ENCODE measurements at regions not wholly inside any gene's neighbourhood (a gene's known extent, or its start where the extent isn't known, plus 50 kb on each side); places are given as distances from the start of the nearest gene placed in this dataset.
"Not testable (repeated sequence)": the region's sequence is repeated elsewhere in the genome, so short reads cannot be mapped to it uniquely, and the experiment has no call there.

DNA sequence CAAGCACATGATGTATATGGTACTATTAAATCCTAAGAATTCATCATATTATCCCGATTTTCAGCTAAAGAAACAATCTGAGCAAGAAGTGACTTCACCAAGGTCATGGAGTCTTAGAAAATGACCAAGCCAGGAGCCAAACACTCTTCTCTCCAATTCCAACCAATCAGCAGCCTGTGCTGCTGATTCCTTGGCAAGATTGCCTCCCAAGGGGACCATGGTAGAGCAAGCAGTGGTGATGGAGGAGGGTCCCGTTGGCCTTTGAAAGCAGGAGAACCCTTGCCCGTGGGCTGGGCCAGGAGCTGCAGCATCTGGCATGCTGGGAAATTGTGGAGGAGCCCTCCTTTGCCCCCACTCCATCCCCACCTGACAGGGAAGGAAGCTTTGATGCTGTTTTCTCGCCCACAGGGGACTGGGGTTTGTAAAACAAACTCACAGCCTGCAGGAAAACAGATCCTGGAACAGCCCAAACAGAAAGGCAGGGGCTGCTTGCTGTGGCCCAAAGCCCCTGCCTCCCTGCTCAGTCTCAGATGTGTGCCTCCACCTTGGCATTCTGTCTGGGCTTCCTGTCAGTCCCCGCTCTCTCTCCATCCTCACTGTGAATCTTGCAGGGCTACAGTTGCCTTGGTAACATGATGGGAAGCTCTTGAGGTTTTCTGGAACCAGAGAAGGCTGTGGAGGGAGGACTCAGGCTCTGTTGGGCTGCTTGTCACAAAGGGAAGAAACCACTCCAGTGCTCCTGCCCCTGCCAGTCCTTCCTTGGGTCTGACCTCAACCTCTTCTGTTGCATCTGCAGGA is 70.8 kb upstream of the HSPA9 start:
- Histone ChIP-seq H3K9me3 (ENCODE audit: control insufficient read depth, low read depth, low read length) (no peaks in the 10 kb centered on the region), H3K4me1 (ENCODE audit: control insufficient read depth, low read depth, low read length) (peaks cover 24% of the 10 kb centered on the region), H3K4me3 (ENCODE audit: low read length) (no peak overlapping the region), H3K36me3 (ENCODE audit: control insufficient read depth, low read depth, low read length) (no peaks in the 10 kb centered on the region), H3K27ac (ENCODE audit: low read length) (no peak overlapping the region), H3K27me3 (ENCODE audit: control insufficient read depth, insufficient read depth, low read length) (no peaks in the 10 kb centered on the region), H3K9ac (ENCODE audit: low read length) (no peak overlapping the region)

DNA sequence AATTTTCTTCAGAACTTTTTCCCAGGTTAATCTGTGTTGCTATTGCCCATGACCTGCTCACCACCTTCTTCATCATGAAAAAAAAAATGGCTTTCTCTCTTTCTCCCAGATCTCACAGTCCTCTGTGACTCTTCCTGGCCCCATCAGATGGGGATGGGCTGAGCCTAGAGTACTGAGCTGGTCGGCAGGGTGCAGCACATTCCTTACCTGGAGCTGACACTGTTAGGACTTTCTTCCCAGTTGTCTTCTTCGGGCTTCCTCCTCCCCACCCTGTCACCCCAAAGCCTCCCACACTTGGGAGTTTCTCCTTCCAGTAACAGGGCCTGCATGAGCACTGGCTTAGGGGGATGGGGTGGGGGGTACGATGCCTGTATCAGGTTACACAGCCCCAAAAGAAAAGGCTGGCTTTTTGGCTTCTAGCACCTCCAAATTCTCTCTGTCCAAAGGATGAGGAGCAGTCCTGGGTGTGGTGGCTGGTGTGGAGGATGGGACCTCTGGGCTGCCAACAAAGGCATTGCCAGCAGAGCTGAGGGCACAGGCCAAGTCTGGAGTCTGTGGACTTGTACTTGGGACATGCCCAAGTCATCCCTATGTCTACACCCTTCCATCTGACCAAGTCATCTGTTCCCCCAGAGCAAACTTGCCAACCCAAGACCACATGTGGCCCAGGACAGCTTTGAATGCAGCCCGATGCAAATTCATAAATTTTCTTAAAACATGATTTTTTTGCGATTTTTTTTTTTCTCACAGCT is 68.0 kb upstream of the HSPA9 start:
- no peak overlapping the region for H3K27ac ChIP-seq (ENCODE audit: low read length)
- H3K9me3 ChIP-seq (ENCODE audit: control insufficient read depth, low read depth, low read length), result no peaks in the 10 kb centered on the region
- H3K27me3 ChIP-seq (ENCODE audit: control insufficient read depth, insufficient read depth, low read length), result no peaks in the 10 kb centered on the region
- H3K9ac ChIP-seq (ENCODE audit: low read length), result no peak overlapping the region
- no peak overlapping the region for H3K4me3 ChIP-seq (ENCODE audit: low read length)
- H3K36me3 ChIP-seq (ENCODE audit: control insufficient read depth, low read depth, low read length), result no peaks in the 10 kb centered on the region
- peaks cover 8% of the 10 kb centered on the region for H3K4me1 ChIP-seq (ENCODE audit: control insufficient read depth, low read depth, low read length)

DNA sequence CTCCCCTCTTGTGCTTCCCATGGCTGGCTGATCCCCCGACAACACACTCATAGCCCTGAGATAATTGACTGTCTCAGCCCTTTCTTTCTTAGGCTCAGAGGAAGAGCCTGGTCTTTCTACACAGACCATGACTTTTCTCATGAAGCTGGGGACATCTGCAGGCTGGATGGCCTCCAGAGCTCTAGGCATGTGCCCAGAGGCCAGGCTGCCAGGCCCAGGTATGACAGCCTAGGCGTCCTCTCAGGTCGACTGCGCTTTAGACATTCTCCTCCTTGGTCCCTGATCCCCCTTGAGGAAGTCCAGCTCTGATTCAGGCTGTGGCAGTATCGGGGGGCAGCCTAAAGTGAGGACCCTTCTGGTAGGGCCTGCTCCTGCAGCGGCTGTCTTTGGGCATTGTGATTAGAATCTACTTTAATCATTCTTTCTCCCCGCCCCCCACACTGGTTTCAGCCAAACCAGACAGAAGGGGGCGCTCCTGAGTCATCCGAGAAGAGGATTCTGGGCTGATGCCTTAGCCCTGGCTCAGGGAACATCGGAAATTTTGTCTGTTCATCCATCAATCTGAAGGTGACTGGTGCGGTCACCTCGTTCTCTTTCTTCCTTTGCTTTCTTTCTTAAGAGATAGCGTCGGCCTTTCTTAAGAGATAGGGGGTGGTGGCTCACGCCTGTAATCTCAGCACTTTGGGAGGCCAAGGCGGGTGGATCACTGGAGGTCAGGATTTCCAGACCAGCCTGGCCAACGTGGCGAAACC is 66.5 kb upstream of the HSPA9 start:
- no peak overlapping the region for H3K4me3 ChIP-seq (ENCODE audit: low read length)
- H3K27ac ChIP-seq (ENCODE audit: low read length), result no peak overlapping the region
- H3K9ac ChIP-seq (ENCODE audit: low read length), result no peak overlapping the region
- peaks cover 8% of the 10 kb centered on the region for H3K4me1 ChIP-seq (ENCODE audit: control insufficient read depth, low read depth, low read length)
- H3K36me3 ChIP-seq (ENCODE audit: control insufficient read depth, low read depth, low read length), result no peaks in the 10 kb centered on the region
- H3K9me3 ChIP-seq (ENCODE audit: control insufficient read depth, low read depth, low read length), result no peaks in the 10 kb centered on the region
- no peaks in the 10 kb centered on the region for H3K27me3 ChIP-seq (ENCODE audit: control insufficient read depth, insufficient read depth, low read length)

DNA sequence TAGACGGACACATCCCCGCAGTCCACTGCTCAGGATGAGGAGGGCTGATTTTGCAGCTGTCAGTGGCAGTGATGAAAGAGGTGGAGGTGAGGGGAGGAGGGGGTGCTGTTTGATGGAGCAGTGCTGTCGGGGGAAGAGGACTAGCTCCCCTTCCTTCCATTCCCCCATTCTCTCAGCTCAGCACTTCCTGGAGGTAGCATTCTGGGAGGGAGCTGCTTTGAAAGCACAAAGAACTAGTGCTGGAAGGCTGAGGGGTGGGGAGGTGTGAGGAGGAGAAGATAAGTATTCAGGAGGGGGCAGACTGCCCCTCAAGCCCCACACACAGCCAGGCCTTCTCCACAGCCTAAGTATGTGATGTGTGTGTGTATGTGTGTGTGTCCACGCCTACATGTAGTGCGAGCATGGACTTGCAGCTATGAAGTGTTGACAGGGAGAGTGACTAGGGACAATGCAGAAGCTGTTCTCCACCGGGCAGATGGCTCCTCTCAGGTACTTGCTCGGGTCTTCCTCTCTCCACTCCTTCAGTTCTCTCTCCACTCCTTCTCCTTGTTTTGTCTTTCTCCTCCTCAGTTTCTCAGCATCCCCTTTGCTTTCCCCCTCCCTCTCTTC is 65.5 kb upstream of the HSPA9 start:
- no peak overlapping the region for H3K4me3 ChIP-seq (ENCODE audit: low read length)
- H3K4me1 ChIP-seq (ENCODE audit: control insufficient read depth, low read depth, low read length), result peaks cover 8% of the 10 kb centered on the region
- no peaks in the 10 kb centered on the region for H3K9me3 ChIP-seq (ENCODE audit: control insufficient read depth, low read depth, low read length)
- no peaks in the 10 kb centered on the region for H3K27me3 ChIP-seq (ENCODE audit: control insufficient read depth, insufficient read depth, low read length)
- H3K9ac ChIP-seq (ENCODE audit: low read length), result no peak overlapping the region
- H3K36me3 ChIP-seq (ENCODE audit: control insufficient read depth, low read depth, low read length), result no peaks in the 10 kb centered on the region
- H3K27ac ChIP-seq (ENCODE audit: low read length), result no peak overlapping the region

DNA sequence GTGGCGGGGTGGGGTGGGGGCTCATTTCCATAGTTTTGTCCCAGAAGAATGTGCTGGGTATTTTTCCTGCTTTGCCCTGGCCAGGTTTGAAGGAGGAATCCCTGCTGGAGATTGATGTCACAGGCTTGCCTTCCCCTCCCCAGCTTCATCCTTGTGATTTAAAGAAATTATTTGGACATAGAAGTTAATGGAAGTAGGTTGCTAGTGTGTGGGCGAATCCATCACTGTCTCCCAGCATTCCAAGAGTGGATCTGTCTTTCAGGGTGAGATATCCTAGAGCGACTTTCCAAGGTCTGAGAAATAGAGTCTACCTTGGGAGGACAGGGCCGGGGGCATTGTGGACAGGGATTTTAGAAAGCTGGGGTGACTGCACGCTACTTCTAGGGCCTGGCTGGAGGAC is 64.9 kb upstream of the HSPA9 start:
- peaks cover 8% of the 10 kb centered on the region for H3K4me1 ChIP-seq (ENCODE audit: control insufficient read depth, low read depth, low read length)
- H3K4me3 ChIP-seq (ENCODE audit: low read length), result no peak overlapping the region
- H3K36me3 ChIP-seq (ENCODE audit: control insufficient read depth, low read depth, low read length), result no peaks in the 10 kb centered on the region

DNA sequence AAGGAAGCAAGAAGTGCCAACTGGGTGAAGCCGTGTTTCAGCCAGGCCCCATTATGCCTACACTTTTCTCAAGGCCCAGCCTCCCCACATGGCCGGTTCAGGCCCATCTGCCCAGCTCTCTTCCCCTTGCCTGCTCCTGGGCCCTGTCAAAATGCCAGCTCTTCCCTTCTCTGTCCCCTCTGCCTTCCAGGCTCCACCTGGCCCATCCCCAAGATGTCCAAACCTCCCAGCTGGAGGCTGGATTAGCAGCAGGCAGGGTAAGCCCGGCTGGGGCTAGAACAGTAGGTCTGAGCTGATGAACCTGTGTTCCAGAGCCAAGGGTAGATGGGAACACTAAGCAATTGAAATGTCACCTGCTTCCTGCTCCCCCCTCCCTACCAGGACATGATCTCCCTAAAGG is 64.1 kb upstream of the HSPA9 start:
- no peaks in the 10 kb centered on the region for H3K27me3 ChIP-seq (ENCODE audit: control insufficient read depth, insufficient read depth, low read length)
- H3K9ac ChIP-seq (ENCODE audit: low read length), result no peak overlapping the region
- no peaks in the 10 kb centered on the region for H3K9me3 ChIP-seq (ENCODE audit: control insufficient read depth, low read depth, low read length)
- peaks cover 8% of the 10 kb centered on the region for H3K4me1 ChIP-seq (ENCODE audit: control insufficient read depth, low read depth, low read length)
- no peak overlapping the region for H3K27ac ChIP-seq (ENCODE audit: low read length)
- H3K36me3 ChIP-seq (ENCODE audit: control insufficient read depth, low read depth, low read length), result no peaks in the 10 kb centered on the region
- H3K4me3 ChIP-seq (ENCODE audit: low read length), result no peak overlapping the region

More for the DNA sequence above, 64.9 kb upstream of the HSPA9 start:
- H3K9me3 ChIP-seq (ENCODE audit: control insufficient read depth, low read depth, low read length), result no peaks in the 10 kb centered on the region
- no peak overlapping the region for H3K27ac ChIP-seq (ENCODE audit: low read length)
- H3K27me3 ChIP-seq (ENCODE audit: control insufficient read depth, insufficient read depth, low read length), result no peaks in the 10 kb centered on the region
- no peak overlapping the region for H3K9ac ChIP-seq (ENCODE audit: low read length)

DNA sequence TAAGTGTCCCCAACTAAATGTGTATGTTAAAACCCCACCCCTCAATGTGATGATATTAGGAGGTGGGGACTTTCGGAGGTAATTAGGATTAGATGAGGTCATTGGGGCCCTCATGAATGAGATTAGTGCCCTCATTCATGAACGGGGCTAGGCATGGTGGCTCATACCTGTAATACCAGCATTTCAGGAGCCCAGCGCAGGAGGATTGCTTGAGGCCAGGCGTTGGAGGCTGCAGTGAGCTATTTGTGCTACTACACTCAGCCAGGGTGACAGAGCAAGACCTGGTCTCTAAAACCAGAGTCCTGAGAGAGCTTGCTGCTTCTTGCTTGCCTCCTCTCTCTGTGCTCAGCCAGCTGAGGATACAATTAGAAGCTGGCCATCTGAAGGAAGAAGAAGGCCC is 62.1 kb upstream of the HSPA9 start:
- H3K4me3 ChIP-seq (ENCODE audit: low read length), result no peak overlapping the region

DNA sequence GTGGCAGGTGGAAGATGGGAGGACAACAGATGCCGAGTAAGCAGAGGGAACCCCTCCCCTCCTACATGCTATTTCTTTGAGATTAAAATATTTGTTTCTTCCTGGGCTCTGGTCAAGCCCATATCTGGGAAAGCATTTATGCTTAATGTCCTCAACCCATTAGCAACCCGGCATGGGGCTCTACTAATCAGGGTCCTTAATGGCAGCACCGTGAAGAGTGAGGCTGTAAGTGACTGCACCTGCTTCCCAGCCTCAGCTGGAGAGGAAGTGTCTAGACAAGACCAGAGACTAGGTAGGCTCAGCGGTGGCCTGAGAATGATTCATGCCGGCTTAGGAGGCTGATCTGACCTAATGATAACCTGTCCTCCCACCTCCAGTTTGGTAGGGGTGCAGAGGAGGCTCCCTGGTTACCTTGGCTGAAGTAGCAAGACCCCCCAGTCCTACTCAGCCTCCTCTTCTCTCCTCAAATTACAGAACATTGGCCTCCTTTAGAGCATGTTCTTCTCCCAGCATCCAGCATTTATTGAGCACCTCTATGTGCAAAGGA is 61.3 kb upstream of the HSPA9 start:
- Histone ChIP-seq H3K27ac (ENCODE audit: low read length) (no peak overlapping the region), H3K9ac (ENCODE audit: low read length) (no peak overlapping the region), H3K27me3 (ENCODE audit: control insufficient read depth, insufficient read depth, low read length) (no peaks in the 10 kb centered on the region), H3K9me3 (ENCODE audit: control insufficient read depth, low read depth, low read length) (no peaks in the 10 kb centered on the region), H3K4me3 (ENCODE audit: low read length) (no peak overlapping the region), H3K36me3 (ENCODE audit: control insufficient read depth, low read depth, low read length) (no peaks in the 10 kb centered on the region), H3K4me1 (ENCODE audit: control insufficient read depth, low read depth, low read length) (peaks cover 2% of the 10 kb centered on the region)

More for the DNA sequence above, 62.1 kb upstream of the HSPA9 start:
- H3K9me3 ChIP-seq (ENCODE audit: control insufficient read depth, low read depth, low read length), result no peaks in the 10 kb centered on the region
- no peaks in the 10 kb centered on the region for H3K27me3 ChIP-seq (ENCODE audit: control insufficient read depth, insufficient read depth, low read length)
- H3K27ac ChIP-seq (ENCODE audit: low read length), result no peak overlapping the region
- H3K9ac ChIP-seq (ENCODE audit: low read length), result no peak overlapping the region
- no peaks in the 10 kb centered on the region for H3K36me3 ChIP-seq (ENCODE audit: control insufficient read depth, low read depth, low read length)
- peaks cover 8% of the 10 kb centered on the region for H3K4me1 ChIP-seq (ENCODE audit: control insufficient read depth, low read depth, low read length)

DNA sequence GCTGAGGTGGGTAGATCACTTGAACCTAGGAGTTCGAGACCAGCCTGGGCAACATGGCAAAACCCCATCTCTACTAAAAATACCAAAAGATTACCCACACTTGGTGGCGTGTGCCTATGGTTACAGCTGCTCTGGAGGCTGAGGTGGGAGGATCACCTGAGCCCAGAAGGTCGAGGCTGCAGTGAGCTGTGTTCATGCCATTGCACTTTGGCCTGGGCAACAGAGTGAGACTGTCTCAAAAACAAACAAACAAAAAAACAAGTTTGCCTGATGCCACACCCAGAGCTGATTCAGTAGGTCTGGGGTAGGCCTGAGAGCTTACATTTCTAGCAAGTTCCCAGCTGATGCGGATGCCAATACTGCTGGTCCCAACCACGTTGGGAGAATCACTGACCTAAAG is 60.5 kb upstream of the HSPA9 start:
- no peaks in the 10 kb centered on the region for H3K9me3 ChIP-seq (ENCODE audit: control insufficient read depth, low read depth, low read length)
- H3K9ac ChIP-seq (ENCODE audit: low read length), result no peak overlapping the region
- H3K36me3 ChIP-seq (ENCODE audit: control insufficient read depth, low read depth, low read length), result no peaks in the 10 kb centered on the region
- no peaks in the 10 kb centered on the region for H3K4me1 ChIP-seq (ENCODE audit: control insufficient read depth, low read depth, low read length)
- H3K27me3 ChIP-seq (ENCODE audit: control insufficient read depth, insufficient read depth, low read length), result no peaks in the 10 kb centered on the region
- no peak overlapping the region for H3K27ac ChIP-seq (ENCODE audit: low read length)
- no peak overlapping the region for H3K4me3 ChIP-seq (ENCODE audit: low read length)

DNA sequence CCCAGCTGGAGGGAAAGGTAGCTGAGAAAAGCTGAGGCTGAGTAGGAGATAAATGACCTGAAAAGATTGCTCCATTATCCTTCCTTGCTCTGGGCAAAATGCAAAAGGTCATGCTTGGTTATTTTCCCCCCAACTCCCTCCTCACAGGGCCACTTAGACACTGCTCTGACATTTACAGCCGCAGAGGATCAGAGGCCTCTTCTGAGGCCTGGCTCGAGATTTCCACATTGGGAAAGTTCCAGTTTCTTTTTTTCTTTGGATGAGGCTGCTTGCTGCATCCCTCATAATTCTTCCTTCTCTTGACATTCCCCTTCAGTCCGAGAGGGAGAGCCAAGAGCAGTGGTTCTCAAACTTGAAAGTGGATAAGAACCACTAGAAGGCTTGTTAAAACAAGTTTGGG is 60.1 kb upstream of the HSPA9 start:
- Histone ChIP-seq H3K27ac (ENCODE audit: low read length) (no peak overlapping the region), H3K4me1 (ENCODE audit: control insufficient read depth, low read depth, low read length) (no peaks in the 10 kb centered on the region), H3K36me3 (ENCODE audit: control insufficient read depth, low read depth, low read length) (no peaks in the 10 kb centered on the region), H3K27me3 (ENCODE audit: control insufficient read depth, insufficient read depth, low read length) (no peaks in the 10 kb centered on the region), H3K9ac (ENCODE audit: low read length) (no peak overlapping the region), H3K9me3 (ENCODE audit: control insufficient read depth, low read depth, low read length) (no peaks in the 10 kb centered on the region), H3K4me3 (ENCODE audit: low read length) (no peak overlapping the region)

DNA sequence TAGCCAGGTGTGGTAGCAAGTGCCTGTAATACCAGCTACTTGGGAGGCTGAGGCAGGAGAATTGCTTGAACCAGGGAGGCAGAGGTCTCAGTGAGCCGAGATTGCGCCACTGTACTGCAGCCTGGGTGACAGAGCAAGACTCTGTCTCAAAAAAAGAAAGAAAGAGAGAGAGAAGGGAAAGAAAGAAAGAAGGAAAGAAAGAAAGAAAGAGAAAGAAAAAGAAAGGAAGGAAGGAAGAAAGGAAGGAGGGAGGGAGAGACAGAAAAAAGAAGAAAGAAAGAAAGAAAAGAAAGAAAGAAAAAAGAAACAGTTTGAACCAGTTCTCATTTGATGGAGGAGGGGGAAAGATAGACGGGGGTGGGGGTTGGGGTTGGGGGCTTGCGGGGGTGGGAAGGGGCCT is 59.6 kb upstream of the HSPA9 start:
- H3K27ac ChIP-seq (ENCODE audit: low read length); H3K9me3 ChIP-seq (ENCODE audit: control insufficient read depth, low read depth, low read length); H3K4me1 ChIP-seq (ENCODE audit: control insufficient read depth, low read depth, low read length); H3K27me3 ChIP-seq (ENCODE audit: control insufficient read depth, insufficient read depth, low read length); H3K9ac ChIP-seq (ENCODE audit: low read length); H3K36me3 ChIP-seq (ENCODE audit: control insufficient read depth, low read depth, low read length); H3K4me3 ChIP-seq (ENCODE audit: low read length): not testable (repeated sequence)
